Coronary artery (tissue), 2 donors: ENCODE measurements at regions not wholly inside any gene's neighbourhood (a gene's known extent, or its start where the extent isn't known, plus 50 kb on each side); places are given as distances from the start of the nearest gene placed in this dataset.

ENCODE experiments used
- DNase-seq: peaks from one replicate; pipeline ENCODE4 v3.0.0-alpha.2; 2017; ENCODE audit warnings: low spot score
- H3K27ac ChIP-seq, 2 donors: fragments of 200-600 bp; sonication (generic); one replicate each; pipeline ENCODE4 v1.5.1; 2016 to 2019
- H3K4me3 ChIP-seq: fragments of 200-600 bp; sonication (generic); 2 replicates; pipeline ENCODE4 v1.5.1; 2016; ENCODE audit warnings: mild to moderate bottlenecking, moderate library complexity
- CTCF ChIP-seq: fragments of 200-600 bp; sonication (generic); IDR thresholded peaks from one replicate; pipeline ENCODE4 v1.5.1; 2019; ENCODE audit warnings: antibody characterized with exemption

GRCh38 chr5:111847052-111847925 is 90.3 kb upstream of the NREP start:
- no peak for DNase-seq
- no peak for TF ChIP-seq CTCF

GRCh38 chr5:111840036-111840674 is 83.2 kb upstream of the NREP start:
- H3K4me3 ChIP-seq: no peak overlapping the region
- TF ChIP-seq CTCF: no peak
- H3K27ac ChIP-seq: no peak overlapping the region
- DNase-seq: no peak

More at GRCh38 chr5:111847052-111847925, 90.3 kb upstream of the NREP start:
- Histone ChIP-seq H3K4me3 (no peak overlapping the region), H3K27ac (no peak overlapping the region)

GRCh38 chr5:111839438-111839837 is 82.4 kb upstream of the NREP start:
- Histone ChIP-seq H3K27ac (no peak overlapping the region), H3K4me3 (no peak overlapping the region)
- no peak for DNase-seq
- no peak for TF ChIP-seq CTCF

- no peak for DNase-seq
- Histone ChIP-seq H3K27ac (no peak overlapping the region), H3K4me3 (no peak overlapping the region)
- TF ChIP-seq CTCF: no peak
Measured at GRCh38 chr5:111836426-111836825, 79.4 kb upstream of the NREP start.

- Histone ChIP-seq H3K4me3 (no peak overlapping the region), H3K27ac (no peak overlapping the region)
- DNase-seq: no peak
- TF ChIP-seq CTCF: no peak
Measured at GRCh38 chr5:111834926-111835599, 78.1 kb upstream of the NREP start.

- TF ChIP-seq CTCF: no peak
Measured at GRCh38 chr5:111830333-111830732, 73.3 kb upstream of the NREP start.

More at GRCh38 chr5:111830333-111830732, 73.3 kb upstream of the NREP start:
- Histone ChIP-seq H3K4me3 (no peak overlapping the region), H3K27ac (no peak overlapping the region)
- no peak for DNase-seq
